ENCODE measurements at regions not wholly inside any gene's neighbourhood (a gene's known extent, or its start where the extent isn't known, plus 50 kb on each side); places are given as distances from the start of the nearest gene placed in this dataset.

DNA sequence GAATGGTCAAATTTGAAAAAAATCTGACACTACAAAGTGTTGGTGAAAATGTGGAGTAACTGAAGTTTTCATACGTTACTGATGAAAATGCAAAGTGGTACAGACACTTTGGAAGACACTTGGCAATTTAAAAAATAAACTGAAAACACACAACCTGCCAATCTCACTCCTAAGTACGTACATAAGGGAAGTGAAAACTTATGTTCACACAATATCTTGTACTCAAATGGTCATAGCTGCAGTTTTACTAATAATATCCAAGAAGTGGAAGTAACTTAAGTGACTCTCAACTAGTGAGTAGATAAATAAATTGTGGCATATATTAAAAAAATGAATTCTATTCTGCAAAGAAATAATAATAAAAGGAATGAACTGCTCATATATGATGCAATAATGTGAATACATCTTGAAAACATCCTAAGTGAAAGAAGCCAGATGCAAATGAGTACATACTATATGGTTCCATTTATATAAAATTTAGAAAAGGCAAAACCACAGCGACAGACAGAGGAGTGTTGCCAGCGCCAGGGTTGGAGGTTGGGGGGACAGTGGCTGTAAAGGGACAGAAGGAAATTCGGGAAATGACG, 198.2 kb downstream of the ERMARD start:
- ChIA-PET CTCF (no interaction called here), POLR2A (no interaction called here)
- TF ChIP-seq, protein P1, sequence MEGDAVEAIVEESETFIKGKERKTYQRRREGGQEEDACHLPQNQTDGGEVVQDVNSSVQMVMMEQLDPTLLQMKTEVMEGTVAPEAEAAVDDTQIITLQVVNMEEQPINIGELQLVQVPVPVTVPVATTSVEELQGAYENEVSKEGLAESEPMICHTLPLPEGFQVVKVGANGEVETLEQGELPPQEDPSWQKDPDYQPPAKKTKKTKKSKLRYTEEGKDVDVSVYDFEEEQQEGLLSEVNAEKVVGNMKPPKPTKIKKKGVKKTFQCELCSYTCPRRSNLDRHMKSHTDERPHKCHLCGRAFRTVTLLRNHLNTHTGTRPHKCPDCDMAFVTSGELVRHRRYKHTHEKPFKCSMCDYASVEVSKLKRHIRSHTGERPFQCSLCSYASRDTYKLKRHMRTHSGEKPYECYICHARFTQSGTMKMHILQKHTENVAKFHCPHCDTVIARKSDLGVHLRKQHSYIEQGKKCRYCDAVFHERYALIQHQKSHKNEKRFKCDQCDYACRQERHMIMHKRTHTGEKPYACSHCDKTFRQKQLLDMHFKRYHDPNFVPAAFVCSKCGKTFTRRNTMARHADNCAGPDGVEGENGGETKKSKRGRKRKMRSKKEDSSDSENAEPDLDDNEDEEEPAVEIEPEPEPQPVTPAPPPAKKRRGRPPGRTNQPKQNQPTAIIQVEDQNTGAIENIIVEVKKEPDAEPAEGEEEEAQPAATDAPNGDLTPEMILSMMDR (IDR thresholded peaks at IDR 0.05; ENCODE audit: low read depth, low read length): no peak

DNA sequence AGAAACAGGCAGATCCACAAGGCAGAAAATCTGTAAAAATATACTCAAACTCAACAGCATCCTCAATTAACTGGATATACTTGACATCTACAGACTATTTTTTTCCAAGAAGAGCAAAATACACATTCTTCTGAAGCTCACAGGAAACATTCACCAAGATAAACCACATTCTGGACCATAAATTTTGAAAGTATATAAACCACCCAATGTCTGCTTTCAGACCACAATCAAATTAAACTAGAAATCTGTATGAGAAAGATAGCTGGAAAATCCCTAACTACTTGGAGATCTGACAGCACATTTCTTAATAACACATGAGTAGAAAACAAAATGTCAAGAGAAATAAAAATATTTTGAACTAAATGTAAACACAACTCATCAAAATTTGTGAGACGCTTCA, 195.5 kb downstream of the ERMARD start:
- POLR2A ChIA-PET: no interaction called here
- CTCF ChIA-PET: no interaction called here
- peaks cover 8% of the 10 kb centered on the region; the same call in 1 of the 2 replicates for H3K9me3 ChIP-seq (ENCODE audit: control insufficient read depth, insufficient read depth, low read length)
- no peak overlapping the region for H3K27ac ChIP-seq (ENCODE audit: low read depth, low read length)
- no peaks in the 10 kb centered on the region for H3K27me3 ChIP-seq (ENCODE audit: control insufficient read depth, insufficient read depth, low read length)
- TF ChIP-seq, protein P1 (IDR thresholded peaks at IDR 0.05; ENCODE audit: low read depth, low read length): no peak
- DNase-seq (ENCODE audit: low read depth, low spot score): no peak
- no peak overlapping the region for H3K4me3 ChIP-seq (ENCODE audit: low read depth, low read length)

More for the DNA sequence above, 198.2 kb downstream of the ERMARD start:
- no peak overlapping the region for H3K4me3 ChIP-seq (ENCODE audit: low read depth, low read length)
- H3K27me3 ChIP-seq (ENCODE audit: control insufficient read depth, insufficient read depth, low read length): no peaks in the 10 kb centered on the region
- peaks cover 3% of the 10 kb centered on the region; the same call in 1 of the 2 replicates for H3K9me3 ChIP-seq (ENCODE audit: control insufficient read depth, insufficient read depth, low read length)
- H3K27ac ChIP-seq (ENCODE audit: low read depth, low read length): no peak overlapping the region
- DNase-seq (ENCODE audit: low read depth, low spot score): no peak

DNA sequence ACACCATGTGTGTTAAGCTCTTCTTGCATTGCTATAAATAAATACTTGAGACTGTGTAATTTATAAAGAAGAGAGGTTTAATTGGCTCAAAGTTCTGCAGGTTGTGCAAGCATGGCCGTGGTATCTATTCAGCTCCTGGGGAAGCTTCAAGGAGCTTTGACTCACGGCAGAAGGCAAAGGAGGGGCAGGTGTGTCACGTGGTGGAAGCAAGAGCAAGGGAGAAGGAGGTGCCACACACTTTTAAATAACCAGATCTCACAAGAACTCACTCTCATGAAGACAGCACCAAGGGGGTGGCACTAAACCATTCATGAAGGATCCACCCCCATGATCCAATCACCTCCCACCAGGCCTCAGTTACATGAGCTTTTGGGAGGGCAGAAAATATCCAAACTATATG, 193.7 kb downstream of the ERMARD start:
- TF ChIP-seq, protein P1 (IDR thresholded peaks at IDR 0.05; ENCODE audit: low read depth, low read length): no peak
- DNase-seq (ENCODE audit: low read depth, low spot score): no peak
- peaks cover 23% of the 10 kb centered on the region for H3K9me3 ChIP-seq (ENCODE audit: control insufficient read depth, insufficient read depth, low read length)
- H3K4me3 ChIP-seq (ENCODE audit: low read depth, low read length): no peak overlapping the region
- ChIA-PET POLR2A (no interaction called here), CTCF (no interaction called here)
- H3K27ac ChIP-seq (ENCODE audit: low read depth, low read length): no peak overlapping the region
- H3K27me3 ChIP-seq (ENCODE audit: control insufficient read depth, insufficient read depth, low read length): no peaks in the 10 kb centered on the region

DNA sequence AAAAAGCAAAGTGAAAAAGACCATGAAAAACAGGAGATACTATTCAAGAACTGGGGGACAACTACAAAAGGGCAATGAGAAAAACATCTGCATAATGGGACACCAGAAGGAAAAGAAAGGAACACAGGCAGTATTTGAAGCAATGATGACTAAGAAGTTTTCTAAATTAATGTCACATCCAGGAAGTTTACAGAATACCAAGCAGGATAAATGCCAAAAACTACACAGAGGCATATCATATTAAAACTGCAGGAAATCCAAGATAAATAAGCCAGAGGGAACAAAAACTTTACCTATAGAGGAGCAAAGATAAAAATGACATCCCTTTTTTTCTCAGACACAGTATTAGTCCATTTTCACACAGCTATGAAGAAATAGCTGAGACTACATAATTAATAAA, 193.0 kb downstream of the ERMARD start:
- ChIA-PET POLR2A (no interaction called here), CTCF (no interaction called here)
- H3K4me3 ChIP-seq (ENCODE audit: low read depth, low read length): no peak overlapping the region
- TF ChIP-seq, protein P1 (IDR thresholded peaks at IDR 0.05; ENCODE audit: low read depth, low read length): no peak
- H3K9me3 ChIP-seq (ENCODE audit: control insufficient read depth, insufficient read depth, low read length): peaks cover 30% of the 10 kb centered on the region
- no peaks in the 10 kb centered on the region for H3K27me3 ChIP-seq (ENCODE audit: control insufficient read depth, insufficient read depth, low read length)
- no peak overlapping the region for H3K27ac ChIP-seq (ENCODE audit: low read depth, low read length)
- no peak for DNase-seq (ENCODE audit: low read depth, low spot score)

DNA sequence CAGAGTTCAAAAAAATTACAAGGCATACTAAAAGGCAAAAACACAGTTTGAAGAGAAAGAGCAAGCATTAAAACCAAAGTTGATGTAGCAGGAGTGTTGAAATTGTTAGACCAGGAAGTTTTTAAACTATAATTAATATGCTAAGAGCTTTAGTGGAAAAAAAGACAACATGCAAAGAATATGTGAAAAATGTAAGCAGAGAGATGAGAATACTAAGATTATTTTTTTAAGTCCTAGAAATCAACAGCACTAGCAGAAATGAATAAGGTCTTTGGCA, 192.6 kb downstream of the ERMARD start:
- ChIA-PET POLR2A (no interaction called here), CTCF (no interaction called here)
- Histone ChIP-seq H3K4me3 (ENCODE audit: low read depth, low read length) (no peak overlapping the region), H3K27me3 (ENCODE audit: control insufficient read depth, insufficient read depth, low read length) (no peaks in the 10 kb centered on the region), H3K27ac (ENCODE audit: low read depth, low read length) (no peak overlapping the region), H3K9me3 (ENCODE audit: control insufficient read depth, insufficient read depth, low read length) (peaks cover 34% of the 10 kb centered on the region)
- DNase-seq (ENCODE audit: low read depth, low spot score): no peak
- TF ChIP-seq, protein P1 (IDR thresholded peaks at IDR 0.05; ENCODE audit: low read depth, low read length): no peak
